HG03064 (cell line): ENCODE measurements at regions not wholly inside any gene's neighbourhood (a gene's known extent, or its start where the extent isn't known, plus 50 kb on each side); places are given as distances from the start of the nearest gene placed in this dataset.
"Not testable (repeated sequence)": the region's sequence is repeated elsewhere in the genome, so short reads cannot be mapped to it uniquely, and the experiment has no call there.

ENCODE experiments used
- ATAC-seq: cut with Tn5 transposase; IDR thresholded peaks from one replicate; pipeline ENCODE4 v1.9.1; 2021; ENCODE audit warnings: low read depth; ENCODE audit not compliant: unreplicated experiment

DNA sequence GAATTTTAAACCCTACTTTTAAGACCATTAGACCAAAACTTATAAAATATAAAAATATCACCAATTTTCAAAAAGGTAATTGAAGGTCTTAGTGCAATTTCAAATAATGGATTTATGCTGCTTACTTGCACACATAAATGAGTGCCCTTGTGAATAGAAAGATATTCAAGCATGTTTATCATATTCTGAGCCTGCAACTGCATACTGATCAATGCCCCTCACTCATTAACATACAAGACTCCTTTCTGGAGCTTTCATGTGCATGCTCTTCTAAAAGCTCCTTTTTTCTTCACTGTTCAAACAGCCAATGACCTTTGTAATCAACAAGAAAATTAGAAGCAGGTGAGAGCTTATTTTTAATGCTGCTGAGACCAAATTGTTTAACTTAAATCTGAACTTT is 1139.3 kb downstream of the HACE1 start:
- ATAC-seq = no peak

GRCh38 chr6:103719545-103719944 is 1140.2 kb downstream of the HACE1 start:
- ATAC-seq = no peak

- no peak for ATAC-seq
Observed at GRCh38 chr6:103715269-103715668, 1144.5 kb downstream of the HACE1 start.

DNA sequence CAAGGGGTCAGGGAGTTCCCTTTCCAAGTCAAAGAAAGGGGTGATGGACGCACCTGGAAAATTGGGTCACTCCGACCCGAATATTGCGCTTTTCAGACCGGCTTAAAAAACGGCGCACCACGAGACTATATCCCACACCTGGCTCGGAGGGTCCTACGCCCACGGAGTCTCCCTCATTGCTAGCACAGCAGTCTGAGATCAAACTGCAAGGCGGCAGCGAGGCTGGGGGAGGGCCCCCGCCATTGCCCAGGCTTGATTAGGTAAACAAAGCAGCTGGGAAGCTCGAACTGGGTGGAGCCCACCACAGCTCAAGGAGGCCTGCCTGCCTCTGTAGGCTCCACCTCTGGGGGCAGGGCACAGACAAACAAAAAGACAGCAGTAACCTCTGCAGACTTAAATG is 1150.5 kb downstream of the HACE1 start:
- ATAC-seq = not testable (repeated sequence)

- ATAC-seq = no peak
Observed at GRCh38 chr6:103707596-103708325, 1152.0 kb downstream of the HACE1 start.

- ATAC-seq = no peak
Observed at GRCh38 chr6:103699769-103700168, 1160.0 kb downstream of the HACE1 start.

GRCh38 chr6:103687430-103687829 is 1172.3 kb downstream of the HACE1 start:
- ATAC-seq = no peak

DNA sequence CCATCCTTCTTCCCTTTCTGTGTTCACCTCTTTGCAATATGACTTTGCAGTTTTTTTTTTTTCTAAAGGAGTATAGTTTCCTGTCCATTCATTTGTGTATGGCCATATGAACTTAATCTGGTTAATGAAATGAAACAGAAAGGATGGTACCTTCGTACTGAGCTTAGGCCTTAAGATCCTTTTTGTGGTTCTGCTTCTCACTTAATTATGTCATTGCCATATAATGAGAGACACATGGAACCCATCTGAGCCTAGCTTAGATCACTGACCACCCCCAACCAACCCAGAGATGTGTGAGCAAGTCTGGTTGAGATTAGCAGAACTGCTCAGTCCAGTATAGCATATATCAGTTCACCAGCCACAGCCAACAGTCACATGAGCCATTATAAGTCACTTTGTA is 1179.6 kb downstream of the HACE1 start:
- ATAC-seq = no peak

- ATAC-seq = no peak
Observed at GRCh38 chr6:103677290-103677689, 1182.4 kb downstream of the HACE1 start.

- no peak for ATAC-seq
Observed at GRCh38 chr6:103675807-103676406, 1183.8 kb downstream of the HACE1 start.

DNA sequence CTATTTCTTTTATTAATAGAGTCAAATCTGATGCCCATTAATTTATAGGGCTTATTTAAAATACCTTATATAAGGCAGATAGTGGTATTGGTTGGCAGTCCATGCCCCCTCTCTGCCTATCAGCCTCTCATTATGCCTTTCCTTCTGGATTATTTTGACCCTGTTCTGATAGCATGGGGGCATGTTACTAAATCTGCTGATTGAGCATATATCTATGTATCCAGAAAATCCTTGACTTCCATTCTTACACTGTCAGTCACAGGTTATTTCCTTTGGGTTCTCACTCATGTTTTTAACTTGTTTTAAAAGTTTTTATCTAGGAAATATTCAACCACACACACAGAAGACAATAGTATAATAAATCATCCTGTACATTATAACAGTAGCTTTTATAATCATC is 1184.9 kb downstream of the HACE1 start:
- no peak for ATAC-seq

- no peak for ATAC-seq
Observed at GRCh38 chr6:103672169-103672568, 1187.5 kb downstream of the HACE1 start.

GRCh38 chr6:103629613-103630012 is 1230.1 kb downstream of the HACE1 start:
- ATAC-seq = no peak

DNA sequence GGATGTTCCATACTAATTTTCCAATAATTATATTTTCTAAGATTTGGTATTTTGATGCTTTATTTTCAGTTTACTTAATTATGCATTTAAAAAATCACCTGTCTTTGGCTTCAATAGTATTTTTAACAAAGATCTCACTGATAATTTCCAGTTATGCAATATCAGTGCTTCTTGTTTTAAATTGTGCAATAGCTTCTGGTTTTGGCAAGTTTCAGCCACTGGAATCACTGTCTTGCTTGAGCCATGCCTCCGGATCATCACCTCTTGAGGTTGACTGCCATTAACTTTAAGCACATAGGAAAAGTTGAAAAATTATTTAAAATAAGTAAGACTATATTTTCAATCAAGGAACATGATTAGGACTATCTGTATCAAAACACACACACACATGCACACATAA is 1242.1 kb downstream of the HACE1 start:
- ATAC-seq = no peak

DNA sequence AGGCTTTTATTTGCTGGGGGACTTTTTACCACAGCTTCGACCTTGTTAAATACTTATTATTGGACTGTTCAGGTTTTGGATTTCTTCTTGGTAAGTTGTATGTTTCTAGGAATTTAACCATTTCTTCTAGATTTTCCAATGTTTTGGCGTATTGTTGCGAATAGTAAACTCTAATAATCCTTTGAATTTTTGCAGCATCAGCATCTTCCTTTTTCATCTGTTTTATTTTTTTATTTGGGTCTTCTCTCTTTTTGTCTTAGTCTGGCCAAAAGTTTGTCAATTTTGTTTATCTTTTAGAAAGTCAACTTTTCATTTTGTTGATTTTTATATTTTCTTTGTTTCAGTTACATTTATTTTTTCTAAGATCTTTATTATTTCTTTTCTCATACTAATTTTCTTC is 1272.0 kb downstream of the HACE1 start:
- no peak for ATAC-seq

DNA sequence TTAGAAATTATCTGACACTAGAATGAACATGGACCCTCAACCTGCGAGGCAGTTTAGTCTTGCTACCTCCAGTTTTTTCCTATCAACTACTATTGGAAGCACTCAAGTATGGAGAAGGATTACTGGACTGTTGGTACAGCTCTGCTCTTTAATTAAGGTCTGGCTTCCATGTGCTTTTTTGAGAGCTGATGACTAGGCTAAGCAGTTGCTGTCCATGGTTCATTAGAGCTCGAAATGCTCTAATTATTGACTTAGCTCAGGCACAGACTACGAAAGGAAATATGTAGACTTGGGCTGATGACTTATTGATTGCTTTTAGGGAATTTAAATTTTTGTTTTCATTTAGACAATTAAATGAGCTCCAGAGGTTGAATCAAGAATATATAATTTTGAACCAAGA is 1281.6 kb downstream of the HACE1 start:
- ATAC-seq = no peak

DNA sequence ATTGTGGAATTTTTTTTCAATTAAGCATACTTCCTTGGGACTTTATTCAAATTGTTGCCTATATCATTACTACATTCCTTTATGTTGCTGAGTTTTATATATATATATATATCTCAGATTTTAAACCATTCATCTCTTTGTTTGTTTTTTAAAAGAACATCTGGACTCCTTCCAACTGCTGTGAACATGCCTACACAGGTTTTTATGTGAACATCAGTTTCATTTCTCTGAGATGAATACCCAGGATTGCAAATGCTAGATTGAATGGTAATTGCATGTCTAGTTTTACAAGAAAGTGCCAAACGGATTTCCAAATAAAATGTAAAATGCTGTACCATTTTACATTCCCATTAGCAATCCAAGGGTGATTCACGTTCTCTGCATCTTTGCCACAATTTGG is 1289.3 kb downstream of the HACE1 start:
- ATAC-seq = no peak

GRCh38 chr6:103554911-103555310 is 1304.8 kb downstream of the HACE1 start:
- ATAC-seq = no peak

DNA sequence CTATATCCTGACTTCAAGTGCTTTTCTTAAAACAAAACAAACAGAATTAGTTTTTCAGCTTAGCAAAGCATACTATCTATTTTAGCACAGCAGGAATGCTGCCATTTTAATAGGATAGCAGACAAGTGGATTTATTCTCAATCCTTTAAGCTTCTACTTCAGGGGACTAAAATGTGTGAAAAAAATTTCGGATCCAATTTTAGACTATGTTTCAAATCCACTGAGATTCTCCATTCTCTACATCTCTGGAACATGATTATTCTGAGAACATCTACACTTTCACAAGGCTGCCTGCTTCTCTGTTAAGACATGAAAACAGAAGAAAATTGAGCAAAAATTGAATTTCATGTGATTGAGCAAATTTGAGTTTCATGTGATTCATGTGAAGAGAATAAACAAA is 1321.3 kb downstream of the HACE1 start:
- no peak for ATAC-seq

GRCh38 chr6:103534814-103535213 is 1324.9 kb downstream of the HACE1 start:
- no peak for ATAC-seq

- ATAC-seq = no peak
Observed at GRCh38 chr6:103534095-103534494, 1325.6 kb downstream of the HACE1 start.

GRCh38 chr6:103522045-103522444 is 1337.7 kb downstream of the HACE1 start:
- ATAC-seq = no peak
